Sigmoid colon (tissue), 6 donors: ENCODE measurements at regions not wholly inside any gene's neighbourhood (a gene's known extent, or its start where the extent isn't known, plus 50 kb on each side); places are given as distances from the start of the nearest gene placed in this dataset.
A peak's percentile ranks its signal among the peaks of the same experiment; 100 is the strongest.
"Not testable (repeated sequence)": the region's sequence is repeated elsewhere in the genome, so short reads cannot be mapped to it uniquely, and the experiment has no call there.

Source experiments
- DNase-seq: peaks from one replicate; pipeline ENCODE4 v3.0.0-alpha.2; 2019
- H3K27ac ChIP-seq, 4 donors: fragments of 200-600 bp; sonication (generic); one replicate each; pipeline ENCODE4 v1.5.1; 2016 to 2019; ENCODE audit warnings: mild to moderate bottlenecking in 1 of 4
- H3K27me3 ChIP-seq, 3 donors: fragments of 200-600 bp; sonication (generic); one replicate each; pipeline ENCODE4 v1.5.1; 2019; ENCODE audit warnings: mild to moderate bottlenecking in 1 of 3
- H3K36me3 ChIP-seq, 4 donors: fragments of 200-600 bp; sonication (generic); one replicate each; pipeline ENCODE4 v1.5.1; 2016 to 2019
- H3K4me1 ChIP-seq, 4 donors: fragments of 200-600 bp; sonication (generic); one replicate each; pipeline ENCODE4 v1.5.1; 2017 to 2019
- H3K4me3 ChIP-seq, 4 donors: fragments of 200-600 bp; sonication (generic); one replicate each; pipeline ENCODE4 v1.5.1; 2017 to 2019; ENCODE audit warnings: mild to moderate bottlenecking in 2 of 4, moderate library complexity in 1 of 4
- H3K9me3 ChIP-seq, 4 donors: fragments of 200-600 bp in 3 of 4; sonication (generic) in 3 of 4; one replicate each; pipeline versions ENCODE4 v1.5.1 to v1.6.1; 2013 to 2019
- EP300 ChIP-seq, 4 donors: sonication (generic); formaldehyde crosslinking; IDR thresholded peaks; one replicate each; pipeline ENCODE4 v1.6.1; 2017; ENCODE audit warnings: antibody characterized with exemption in 4 of 4
- POLR2A ChIP-seq, 2 donors: fragments of 450-650 bp; IDR thresholded peaks; one replicate each; pipeline ENCODE4 v1.6.1; 2016; ENCODE audit warnings: antibody characterized with exemption in 2 of 2, mild to moderate bottlenecking in 2 of 2, moderate library complexity in 2 of 2
- POLR2AphosphoS5 ChIP-seq, 4 donors: sonication (generic); formaldehyde crosslinking; IDR thresholded peaks; one replicate each; pipeline ENCODE4 v1.6.1; 2017; ENCODE audit warnings: antibody characterized with exemption in 4 of 4
- WGBS, 2 donors: extraction: QIAGEN DNeasy Blood & Tissue Kit; methylation state at CpG; one replicate each; pipeline ENCODE4 v1.1.7; 2013; 5-methylcytosine and 5-hydroxymethylcytosine counted together
- intact Hi-C: fragments of 100-400 bp; cut with DNase I; formaldehyde crosslinking; loops from one replicate; pipeline ENCODE4 v1.15.1; 2023
- TF ChIP-seq, protein P1 (sequence below), 4 experiments: fragments of 450-650 bp in 3 of 4; fragments of 200-600 bp in 1 of 4; IDR thresholded peaks; one replicate each; pipeline ENCODE4 v1.5.1; 2016 to 2019; ENCODE audit warnings: antibody characterized with exemption in 4 of 4, mild to moderate bottlenecking in 3 of 4, moderate library complexity in 2 of 4
- donor health status: healthy with polysubstance abuse.
- donor health status: healthy.

DNA sequence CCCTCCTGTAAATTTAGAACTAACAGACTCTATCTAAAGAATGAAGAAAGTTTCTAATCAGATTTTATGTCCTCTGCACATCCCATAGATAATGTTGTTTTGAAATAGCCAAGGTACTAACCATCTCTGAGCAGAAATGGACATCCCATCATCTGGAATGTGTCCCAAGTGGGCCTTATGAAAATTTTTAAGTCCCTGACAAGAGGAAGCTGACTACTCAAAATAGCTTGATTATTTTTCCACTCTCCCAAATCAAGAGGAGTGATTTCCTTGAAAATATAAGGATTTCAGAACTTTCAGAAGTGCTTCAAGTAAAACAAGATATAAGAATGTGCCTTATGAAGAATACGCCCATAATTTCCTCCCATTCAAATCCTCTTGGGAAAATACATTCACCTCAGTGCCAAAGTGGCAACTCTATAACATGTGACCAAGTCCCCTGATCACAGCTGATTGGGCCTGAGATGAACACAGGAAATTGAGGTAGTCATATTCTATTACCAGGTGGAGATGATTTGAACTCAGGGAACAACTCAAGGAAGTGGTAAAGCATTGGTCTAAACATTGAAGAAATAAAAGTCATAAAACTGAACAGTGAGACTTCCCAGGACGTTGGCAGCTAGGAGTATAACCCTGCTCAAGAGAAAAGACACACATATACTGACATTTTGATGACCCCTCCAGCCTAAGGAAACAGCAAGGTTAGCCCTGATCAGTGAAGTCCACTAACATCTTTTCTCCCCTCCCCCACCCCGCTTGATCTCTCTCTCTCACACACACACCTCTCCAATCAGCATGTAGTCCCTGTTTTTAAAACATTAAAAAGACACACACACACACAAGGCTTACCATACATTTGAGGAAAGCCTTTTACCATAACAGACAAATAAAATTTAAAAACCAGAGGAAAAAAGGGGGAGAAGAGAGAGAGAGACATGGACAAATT lies 70.8 kb upstream of the TEAD1 start:
- Histone ChIP-seq H3K36me3 (no peaks in the 10 kb centered on the region), H3K27me3 (no peaks in the 10 kb centered on the region), H3K4me1 (peaks cover 0 to 38% (median 29%) of the 10 kb centered on the region in 4 donors), H3K27ac (no peak overlapping the region), H3K9me3 (no peaks in the 10 kb centered on the region), H3K4me3 (no peak overlapping the region)
- intact Hi-C loops: no loop called here
- DNase-seq: no peak
- WGBS, 2 donors: 59 to 68% methylated on average over 3 of the region's 3 CpGs
- TF ChIP-seq POLR2AphosphoS5 (IDR thresholded peaks at IDR 0.05): peak; percentile 22 to 81 (median 58)
- TF ChIP-seq EP300 (IDR thresholded peaks at IDR 0.05): no peak
- no peak for TF ChIP-seq POLR2A (IDR thresholded peaks at IDR 0.05)
- TF ChIP-seq, protein P1, sequence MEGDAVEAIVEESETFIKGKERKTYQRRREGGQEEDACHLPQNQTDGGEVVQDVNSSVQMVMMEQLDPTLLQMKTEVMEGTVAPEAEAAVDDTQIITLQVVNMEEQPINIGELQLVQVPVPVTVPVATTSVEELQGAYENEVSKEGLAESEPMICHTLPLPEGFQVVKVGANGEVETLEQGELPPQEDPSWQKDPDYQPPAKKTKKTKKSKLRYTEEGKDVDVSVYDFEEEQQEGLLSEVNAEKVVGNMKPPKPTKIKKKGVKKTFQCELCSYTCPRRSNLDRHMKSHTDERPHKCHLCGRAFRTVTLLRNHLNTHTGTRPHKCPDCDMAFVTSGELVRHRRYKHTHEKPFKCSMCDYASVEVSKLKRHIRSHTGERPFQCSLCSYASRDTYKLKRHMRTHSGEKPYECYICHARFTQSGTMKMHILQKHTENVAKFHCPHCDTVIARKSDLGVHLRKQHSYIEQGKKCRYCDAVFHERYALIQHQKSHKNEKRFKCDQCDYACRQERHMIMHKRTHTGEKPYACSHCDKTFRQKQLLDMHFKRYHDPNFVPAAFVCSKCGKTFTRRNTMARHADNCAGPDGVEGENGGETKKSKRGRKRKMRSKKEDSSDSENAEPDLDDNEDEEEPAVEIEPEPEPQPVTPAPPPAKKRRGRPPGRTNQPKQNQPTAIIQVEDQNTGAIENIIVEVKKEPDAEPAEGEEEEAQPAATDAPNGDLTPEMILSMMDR (IDR thresholded peaks at IDR 0.05): no peak

DNA sequence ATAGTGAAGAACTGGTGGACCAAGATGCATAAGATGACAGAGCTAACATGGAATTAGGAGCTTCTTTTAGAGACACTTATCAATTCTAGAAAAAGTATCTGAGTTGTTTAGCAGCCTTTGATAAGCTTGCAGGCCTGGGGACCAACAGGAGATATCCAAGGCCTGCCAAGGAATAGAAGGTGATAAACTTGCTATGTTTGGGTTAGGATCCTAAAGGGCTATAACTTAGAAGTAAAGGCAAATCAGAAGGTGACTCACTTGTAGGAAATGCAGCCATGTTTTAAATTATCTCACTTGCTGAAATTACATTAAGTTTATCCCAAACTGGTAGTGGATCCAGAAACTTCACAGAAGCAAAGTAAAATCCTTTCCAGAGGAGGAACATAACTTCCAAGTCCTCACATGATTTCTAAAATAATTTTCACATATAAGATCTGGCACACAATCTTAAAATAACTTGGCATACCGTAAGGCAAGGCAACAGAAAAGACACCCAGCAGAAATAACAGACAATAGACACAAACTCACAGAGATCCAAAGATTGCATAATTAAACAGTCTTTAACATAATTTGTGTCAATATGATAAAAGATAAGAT lies 69.6 kb upstream of the TEAD1 start:
- H3K4me3 ChIP-seq: no peak overlapping the region
- H3K27me3 ChIP-seq: no peaks in the 10 kb centered on the region
- WGBS, 2 donors: 88 to 93% methylated on average over 1 of the region's 1 CpG
- H3K27ac ChIP-seq: peak overlapping the region in 2 of 4 donors; percentile 3 to 21
- intact Hi-C loops: no loop called here
- no peaks in the 10 kb centered on the region for H3K9me3 ChIP-seq
- TF ChIP-seq POLR2AphosphoS5 (IDR thresholded peaks at IDR 0.05): no peak
- TF ChIP-seq, protein P1 (IDR thresholded peaks at IDR 0.05): no peak
- TF ChIP-seq EP300 (IDR thresholded peaks at IDR 0.05): no peak
- no peak for TF ChIP-seq POLR2A (IDR thresholded peaks at IDR 0.05)
- H3K36me3 ChIP-seq: no peaks in the 10 kb centered on the region
- peaks cover 0 to 31% (median 17%) of the 10 kb centered on the region in 4 donors for H3K4me1 ChIP-seq
- no peak for DNase-seq

DNA sequence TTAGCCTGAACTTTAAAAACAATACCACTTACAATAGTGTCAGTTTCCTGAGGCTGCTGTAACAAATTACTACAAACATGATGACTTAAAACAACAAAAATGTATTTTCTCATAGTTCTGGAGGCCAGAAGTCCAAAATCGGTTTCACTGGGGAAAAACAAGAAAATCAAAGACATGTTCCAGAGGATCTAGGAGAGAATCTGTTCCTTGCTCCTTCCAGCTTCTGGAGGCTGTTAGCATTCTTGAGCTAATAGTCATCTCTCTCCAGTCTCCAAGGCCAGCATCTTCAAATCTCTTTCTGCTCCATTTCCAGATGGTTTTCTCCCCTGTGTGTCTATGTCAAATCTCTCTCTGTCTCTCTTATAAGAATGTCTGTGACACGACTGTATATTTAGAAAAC lies 67.6 kb upstream of the TEAD1 start:
- no peaks in the 10 kb centered on the region for H3K27me3 ChIP-seq
- H3K9me3 ChIP-seq: peaks cover 0 to 5% (median 1%) of the 10 kb centered on the region in 4 donors
- no peak for DNase-seq
- peak overlapping the region in 3 of 4 donors; percentile 9 to 39 (median 29) for H3K27ac ChIP-seq
- TF ChIP-seq POLR2A (IDR thresholded peaks at IDR 0.05): no peak
- TF ChIP-seq EP300 (IDR thresholded peaks at IDR 0.05): no peak
- TF ChIP-seq POLR2AphosphoS5 (IDR thresholded peaks at IDR 0.05): no peak
- TF ChIP-seq, protein P1 (IDR thresholded peaks at IDR 0.05): no peak
- peaks cover 0 to 30% (median 17%) of the 10 kb centered on the region in 4 donors for H3K4me1 ChIP-seq
- H3K36me3 ChIP-seq: no peaks in the 10 kb centered on the region
- 70 to 78% methylated on average over 2 of the region's 2 CpGs for WGBS, 2 donors
- intact Hi-C loops: no loop called here
- no peak overlapping the region for H3K4me3 ChIP-seq

DNA sequence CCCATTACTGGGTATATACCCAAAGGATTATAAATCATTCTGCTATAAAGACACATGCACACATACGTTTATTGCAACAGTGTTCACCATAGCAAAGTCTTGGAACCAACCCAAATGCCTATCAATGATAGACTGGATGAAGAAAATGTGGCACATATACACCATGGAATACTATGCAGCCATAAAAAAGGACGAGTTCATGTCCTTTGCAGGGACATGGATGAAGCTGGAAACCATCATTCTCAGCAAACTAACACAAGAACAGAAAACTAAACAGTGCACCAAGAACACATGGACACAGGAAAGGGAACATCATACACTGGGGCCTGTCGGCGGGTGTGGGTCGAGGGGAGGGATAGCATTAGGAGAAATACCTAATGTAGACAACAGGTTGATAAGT lies 65.5 kb upstream of the TEAD1 start:
- H3K4me3 ChIP-seq, H3K9me3 ChIP-seq, H3K27me3 ChIP-seq, DNase-seq, intact Hi-C loops, H3K36me3 ChIP-seq, H3K27ac ChIP-seq: not testable (repeated sequence)
- WGBS, 2 donors: 76 to 82% methylated on average over 5 of the region's 5 CpGs
- H3K4me1 ChIP-seq: peaks cover 0 to 18% (median 11%) of the 10 kb centered on the region in 4 donors

DNA sequence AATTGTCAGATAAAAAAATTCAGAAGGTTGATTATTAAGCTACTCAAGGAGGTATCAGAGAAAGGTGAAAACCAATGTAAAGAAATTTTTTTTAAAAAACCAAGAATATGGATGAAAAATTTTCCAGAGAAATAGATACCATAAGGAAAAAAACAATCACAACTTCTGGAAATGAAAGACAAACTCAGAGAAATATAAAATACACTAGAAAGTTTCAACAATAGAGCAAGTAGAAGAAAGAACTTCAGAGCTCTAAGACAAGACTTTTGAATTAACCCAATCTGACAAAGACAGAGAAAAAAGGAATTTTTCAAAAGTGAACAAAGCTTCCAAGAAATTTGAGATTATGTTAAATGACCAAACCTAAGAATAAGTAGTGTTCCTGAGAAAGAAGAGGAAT lies 62.9 kb upstream of the TEAD1 start:
- intact Hi-C loops: no loop called here
- TF ChIP-seq EP300 (IDR thresholded peaks at IDR 0.05): no peak
- Histone ChIP-seq H3K4me1 (peaks cover 0 to 8% (median 5%) of the 10 kb centered on the region in 4 donors), H3K27ac (no peak overlapping the region), H3K4me3 (no peak overlapping the region), H3K36me3 (no peaks in the 10 kb centered on the region), H3K9me3 (peaks cover 0 to 7% (median 5%) of the 10 kb centered on the region in 4 donors), H3K27me3 (no peaks in the 10 kb centered on the region)
- DNase-seq: no peak
